OCI-LY3 (cell line): ENCODE measurements at regions not wholly inside any gene's neighbourhood (a gene's known extent, or its start where the extent isn't known, plus 50 kb on each side); places are given as distances from the start of the nearest gene placed in this dataset.

Experiments
- H2AFZ ChIP-seq: fragments of 200-600, 300-600 bp; shearing (Covaris generic); 2 replicates; pipeline ENCODE4 v1.6.0; 2014; ENCODE audit warnings: antibody characterized with exemption, low read depth, low read length
- H3K27ac ChIP-seq: fragments of 200-600, 300-600 bp; sonication (generic); 2 replicates; pipeline ENCODE4 v1.5.1; 2014; ENCODE audit warnings: mild to moderate bottlenecking, low read length, moderate library complexity, mixed read lengths
- H3K27me3 ChIP-seq: fragments of 200-600, 300-600 bp; sonication (generic); 2 replicates; pipeline ENCODE4 v1.6.1; 2014; ENCODE audit warnings: low read depth, low read length, mixed read lengths
- H3K36me3 ChIP-seq: fragments of 200-600, 300-600 bp; sonication (generic); replicated peaks from 2 replicates; pipeline ENCODE3; 2014; ENCODE audit warnings: low read depth, low read length, mixed read lengths
- H3K4me1 ChIP-seq: fragments of 300-600, 200-600 bp; sonication (generic); 2 replicates; pipeline ENCODE4 v1.6.1; 2014; ENCODE audit warnings: low read length, mixed read lengths
- H3K4me2 ChIP-seq: fragments of 200-600, 300-600 bp; sonication (generic); 2 replicates; pipeline ENCODE4 v1.6.1; 2014; ENCODE audit warnings: low read length, mixed read lengths
- H3K4me3 ChIP-seq: fragments of 300-600, 200-600 bp; sonication (generic); 2 replicates; pipeline ENCODE4 v1.5.1; 2014; ENCODE audit warnings: antibody characterized with exemption, mild to moderate bottlenecking, low read length, moderate library complexity
- H3K79me2 ChIP-seq: fragments of 300-600, 200-600 bp; shearing (Covaris generic); 2 replicates; pipeline ENCODE4 v1.6.1; 2014; ENCODE audit warnings: mild to moderate bottlenecking, low read length, mixed read lengths
- H3K9ac ChIP-seq: fragments of 300-600, 200-600 bp; shearing (Covaris generic); 2 replicates; pipeline ENCODE4 v1.6.0; 2014; ENCODE audit warnings: mild to moderate bottlenecking, low read length, moderate library complexity
- H3K9me3 ChIP-seq: fragments of 200-600, 300-600 bp; shearing (Covaris generic); 2 replicates; pipeline ENCODE4 v1.6.1; 2014; ENCODE audit warnings: low read length, mixed read lengths; ENCODE audit not compliant: insufficient read depth
- H4K20me1 ChIP-seq: fragments of 200-600, 300-600 bp; sonication (generic); 2 replicates; pipeline ENCODE4 v1.6.1; 2016; ENCODE audit warnings: low read length, mixed read lengths; ENCODE audit not compliant: insufficient read depth
- CTCF ChIP-seq: fragments of 200-600, 300-600 bp; sonication (generic); IDR thresholded peaks from 2 replicates; pipeline ENCODE4 v1.5.1; 2014; ENCODE audit warnings: antibody characterized with exemption, low read length, low read depth
- EZH2phosphoT487 ChIP-seq: fragments of 200-600 bp; shearing (Covaris generic); IDR thresholded peaks from 2 replicates; pipeline ENCODE4 v1.6.1; 2018; ENCODE audit warnings: antibody characterized with exemption, mixed run types, low read depth

GRCh38 chr9:80507611-80508010 is 935.8 kb downstream of the TLE4 start:
- Histone ChIP-seq H3K4me2 (no peak overlapping the region), H3K79me2 (no peaks in the 10 kb centered on the region), H3K27ac (no peak overlapping the region), H3K9ac (no peak overlapping the region), H3K9me3 (no peaks in the 10 kb centered on the region), H4K20me1 (no peaks in the 10 kb centered on the region), H3K4me3 (no peak overlapping the region), H3K36me3 (no peaks in the 10 kb centered on the region), H3K4me1 (no peaks in the 10 kb centered on the region), H2AFZ (no peak overlapping the region), H3K27me3 (no peaks in the 10 kb centered on the region)
- TF ChIP-seq EZH2phosphoT487 (no peak), CTCF (no peak)

GRCh38 chr9:80504601-80505230 is 933.0 kb downstream of the TLE4 start:
- Histone ChIP-seq H3K4me2 (no peak overlapping the region), H3K27ac (no peak overlapping the region), H3K9ac (no peak overlapping the region), H4K20me1 (no peaks in the 10 kb centered on the region), H3K4me1 (no peaks in the 10 kb centered on the region), H3K4me3 (no peak overlapping the region), H2AFZ (no peak overlapping the region), H3K79me2 (no peaks in the 10 kb centered on the region), H3K9me3 (no peaks in the 10 kb centered on the region), H3K36me3 (no peaks in the 10 kb centered on the region), H3K27me3 (no peaks in the 10 kb centered on the region)
- TF ChIP-seq EZH2phosphoT487 (no peak), CTCF (no peak)

- Histone ChIP-seq H3K79me2 (no peaks in the 10 kb centered on the region), H3K4me2 (no peak overlapping the region)
Observed at GRCh38 chr9:80503671-80504281, 932.0 kb downstream of the TLE4 start.

GRCh38 chr9:80502306-80502705 is 930.5 kb downstream of the TLE4 start:
- Histone ChIP-seq H3K27me3 (no peaks in the 10 kb centered on the region), H4K20me1 (no peaks in the 10 kb centered on the region), H3K27ac (no peak overlapping the region), H2AFZ (no peak overlapping the region), H3K36me3 (no peaks in the 10 kb centered on the region), H3K4me3 (no peak overlapping the region), H3K79me2 (no peaks in the 10 kb centered on the region), H3K4me1 (no peaks in the 10 kb centered on the region), H3K9me3 (no peaks in the 10 kb centered on the region), H3K9ac (no peak overlapping the region), H3K4me2 (no peak overlapping the region)
- TF ChIP-seq EZH2phosphoT487, result no peak
- no peak for TF ChIP-seq CTCF

More at GRCh38 chr9:80503671-80504281, 932.0 kb downstream of the TLE4 start:
- Histone ChIP-seq H3K27me3 (no peaks in the 10 kb centered on the region), H2AFZ (no peak overlapping the region), H3K36me3 (no peaks in the 10 kb centered on the region), H3K4me3 (no peak overlapping the region), H3K27ac (no peak overlapping the region), H4K20me1 (no peaks in the 10 kb centered on the region), H3K9ac (no peak overlapping the region), H3K9me3 (no peaks in the 10 kb centered on the region), H3K4me1 (no peaks in the 10 kb centered on the region)
- TF ChIP-seq EZH2phosphoT487 (no peak), CTCF (no peak)
